ENCODE measurements at regions not wholly inside any gene's neighbourhood (a gene's known extent, or its start where the extent isn't known, plus 50 kb on each side); places are given as distances from the start of the nearest gene placed in this dataset.
"Not testable (repeated sequence)": the region's sequence is repeated elsewhere in the genome, so short reads cannot be mapped to it uniquely, and the experiment has no call there.

DNA sequence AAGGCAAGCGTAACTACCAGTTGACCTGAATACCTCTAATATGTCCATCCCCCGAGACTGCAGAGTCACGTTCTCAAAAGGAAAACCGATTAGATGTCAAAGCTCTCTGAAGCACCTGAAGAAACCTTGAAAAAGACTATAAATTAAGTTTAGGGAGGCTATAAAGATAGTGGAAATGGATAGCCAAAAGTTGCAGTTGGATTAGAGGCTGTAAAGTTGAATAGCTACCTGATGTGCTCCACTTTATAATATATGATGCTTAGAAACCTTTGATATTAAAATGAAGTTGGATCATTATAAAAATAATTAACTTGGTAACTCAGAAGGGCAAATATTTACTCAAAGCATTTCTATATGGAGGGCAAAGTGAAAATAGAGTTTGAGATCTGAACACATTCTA, 506.6 kb upstream of the AGA start:
- no peak for DNase-seq (ENCODE audit: low read depth)

DNA sequence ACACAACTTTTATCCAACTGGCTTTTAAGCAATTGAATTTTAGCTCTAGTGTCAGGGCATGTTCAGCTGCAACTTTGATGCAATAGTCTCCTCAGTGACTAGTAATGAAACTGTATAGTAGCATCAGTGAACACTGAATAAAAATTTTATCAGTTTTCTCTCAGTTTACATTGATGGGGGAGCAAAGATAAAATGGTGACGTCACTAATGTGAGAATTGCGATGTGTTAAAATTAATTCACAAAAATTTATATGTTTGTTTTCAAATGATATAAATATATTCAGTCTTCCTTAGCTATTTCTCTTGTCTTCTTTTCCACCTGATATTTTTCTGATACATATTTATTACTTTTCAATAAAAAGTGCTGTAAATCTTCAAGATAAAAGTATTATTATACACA, 508.8 kb upstream of the AGA start:
- no peak for DNase-seq (ENCODE audit: low read depth)

DNA sequence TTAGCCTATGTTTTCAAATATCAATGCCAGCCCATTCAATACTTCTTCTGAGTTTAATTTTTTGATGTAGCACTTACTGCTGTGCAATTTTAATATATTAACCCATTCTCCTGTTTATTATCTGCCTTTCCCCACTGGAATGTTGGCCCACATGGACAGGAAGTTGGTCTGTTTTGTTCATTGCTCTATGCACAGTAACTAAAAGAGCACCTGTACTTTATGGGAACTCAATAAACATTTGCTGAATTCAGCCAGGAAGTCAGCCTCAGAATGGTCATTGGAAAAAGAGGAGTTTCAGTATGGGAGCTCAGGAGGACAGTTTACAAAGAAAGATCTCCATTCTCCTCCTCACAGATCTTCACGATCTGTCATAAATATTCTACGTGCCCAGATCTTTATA, 510.5 kb upstream of the AGA start:
- DNase-seq (ENCODE audit: low read depth), result no peak

DNA sequence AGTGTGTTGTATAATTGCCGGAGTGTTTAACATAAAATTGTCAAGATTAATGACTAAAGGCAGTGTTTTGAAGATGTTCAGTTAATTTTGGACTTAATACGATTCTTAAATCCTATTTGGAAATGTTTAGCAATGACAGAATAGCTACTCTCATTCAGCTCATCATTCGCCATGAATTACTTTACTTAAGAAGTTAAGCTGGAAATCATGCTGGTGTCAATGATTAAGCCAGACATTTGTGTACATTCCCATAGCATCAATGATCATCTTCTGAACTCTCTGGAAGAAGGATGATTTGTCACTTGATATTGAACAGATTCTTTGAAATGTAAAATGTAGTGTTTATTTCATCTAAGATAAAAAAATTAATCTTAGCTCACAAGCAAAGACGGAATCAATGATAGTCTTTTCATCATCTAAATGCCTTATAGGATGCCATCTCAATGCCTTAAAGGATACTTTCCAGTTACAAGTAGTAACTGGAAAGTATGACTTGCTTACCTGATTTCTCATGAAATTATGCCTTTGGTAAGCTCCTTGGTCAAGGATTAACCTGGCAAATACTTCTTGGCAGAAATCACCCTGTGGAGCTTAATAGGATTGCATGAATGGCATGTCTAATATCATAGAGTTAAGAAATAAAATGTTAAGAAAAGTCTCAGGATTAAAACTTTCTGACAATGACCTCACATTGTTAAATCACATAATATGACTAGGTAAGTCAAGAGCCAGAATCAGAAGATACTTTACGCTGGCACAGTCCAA, 515.5 kb upstream of the AGA start:
- no peak for DNase-seq (ENCODE audit: low read depth)

DNA sequence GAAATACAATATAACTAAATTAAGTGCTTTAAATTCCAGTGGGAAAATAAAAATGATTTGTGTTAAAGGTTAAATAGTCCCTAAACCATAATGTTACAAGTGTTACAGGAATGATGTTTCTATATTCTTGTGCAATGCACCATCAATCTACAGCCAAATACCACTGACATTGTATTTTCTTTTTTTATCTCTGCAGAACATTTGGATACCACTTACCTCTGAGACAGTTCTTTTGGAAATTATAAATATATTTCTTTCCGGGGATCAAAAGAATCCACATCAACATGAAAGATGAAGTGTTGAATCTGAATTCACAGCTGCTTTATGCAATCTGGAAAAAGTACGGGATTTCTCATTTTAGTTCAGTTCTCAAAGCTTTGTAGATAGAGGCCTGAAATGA, 518.3 kb upstream of the AGA start:
- DNase-seq (ENCODE audit: low read depth), result no peak

DNA sequence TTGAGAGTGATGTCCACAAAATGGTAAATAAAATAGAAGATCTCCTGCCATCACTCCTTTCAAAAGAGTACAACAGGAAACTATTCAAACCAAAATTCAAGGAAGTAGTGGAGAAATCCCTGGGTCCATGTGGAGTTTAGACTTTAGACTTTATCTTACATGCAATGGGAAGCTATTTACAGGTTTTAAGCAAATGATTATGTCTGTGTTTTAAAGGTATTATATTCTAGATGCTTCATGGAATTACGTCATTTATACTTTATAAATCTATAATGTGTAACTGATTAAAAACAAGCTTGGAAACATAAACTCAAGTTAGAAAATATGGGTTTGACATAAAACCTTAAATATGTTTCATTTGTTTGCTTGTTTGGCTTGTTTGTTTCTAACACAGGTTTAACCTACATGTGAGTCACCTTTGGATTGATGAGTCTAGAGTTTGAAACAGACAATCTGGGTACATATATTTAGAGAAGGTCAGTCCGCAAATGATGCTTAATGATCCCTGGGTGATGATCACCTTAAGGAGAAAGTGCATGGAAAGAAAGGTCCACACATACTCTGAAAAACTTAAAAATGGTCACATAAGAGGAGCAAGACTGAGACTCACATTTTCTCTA, 519.6 kb upstream of the AGA start:
- DNase-seq (ENCODE audit: low read depth), result no peak

DNA sequence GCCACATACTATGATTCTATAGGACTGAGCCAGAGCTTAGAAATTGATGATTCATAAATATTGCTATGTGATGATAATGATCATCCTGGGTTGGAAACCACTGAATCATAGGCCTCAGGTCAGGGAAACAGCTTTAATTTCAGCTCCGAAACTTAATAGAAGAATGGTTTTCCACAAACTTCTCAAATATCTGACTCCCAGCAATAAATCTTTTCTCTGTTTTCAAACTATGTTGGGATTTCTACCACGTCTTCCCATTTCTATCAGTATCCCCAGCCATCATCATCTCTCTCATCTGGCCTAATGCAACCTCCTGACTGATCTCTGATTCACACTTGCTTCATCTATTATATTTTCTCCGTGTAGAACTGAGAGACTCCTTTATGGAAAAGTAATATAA, 521.8 kb upstream of the AGA start:
- DNase-seq (ENCODE audit: low read depth), result no peak

DNA sequence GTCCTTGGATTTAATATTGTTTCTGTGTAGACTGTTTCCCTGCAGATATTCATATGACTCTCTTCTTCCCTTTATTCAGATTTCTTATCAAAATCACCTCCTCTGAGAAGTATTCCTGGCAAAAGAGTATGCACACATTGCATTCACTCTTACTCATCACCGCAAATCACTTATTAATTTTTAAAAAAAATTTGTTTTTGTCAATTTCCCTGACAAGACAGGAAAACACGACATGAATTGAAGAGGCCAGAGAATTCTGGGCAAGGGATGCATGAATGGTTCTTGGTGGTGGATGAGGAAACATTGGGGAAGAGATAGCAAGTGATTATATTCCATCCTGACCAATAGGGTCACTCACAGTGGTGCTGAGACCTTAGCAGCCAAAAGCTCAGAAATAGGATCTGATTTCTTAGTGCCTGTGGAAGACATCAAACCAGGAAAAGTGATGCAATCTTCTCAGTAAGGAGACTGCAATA, 522.5 kb upstream of the AGA start:
- no peak for DNase-seq (ENCODE audit: low read depth)

DNA sequence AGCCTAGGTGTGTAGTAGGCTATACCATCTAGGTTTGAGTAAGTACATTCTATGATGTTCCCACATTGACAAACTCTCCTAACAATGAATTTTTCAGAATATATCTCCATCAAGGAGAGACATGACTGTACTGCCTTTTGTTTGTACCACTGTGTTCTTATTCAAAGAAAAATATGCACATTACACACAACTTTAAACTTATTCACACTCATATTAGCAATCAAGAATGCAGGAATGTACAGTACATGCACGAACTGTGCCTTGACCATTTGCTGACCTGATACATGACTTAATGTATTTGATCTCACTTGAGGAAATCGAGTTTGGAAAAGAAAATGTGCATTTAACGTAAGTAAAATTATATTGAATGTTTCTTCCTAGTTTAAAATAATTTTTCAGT, 525.1 kb upstream of the AGA start:
- no peak for DNase-seq (ENCODE audit: low read depth)

DNA sequence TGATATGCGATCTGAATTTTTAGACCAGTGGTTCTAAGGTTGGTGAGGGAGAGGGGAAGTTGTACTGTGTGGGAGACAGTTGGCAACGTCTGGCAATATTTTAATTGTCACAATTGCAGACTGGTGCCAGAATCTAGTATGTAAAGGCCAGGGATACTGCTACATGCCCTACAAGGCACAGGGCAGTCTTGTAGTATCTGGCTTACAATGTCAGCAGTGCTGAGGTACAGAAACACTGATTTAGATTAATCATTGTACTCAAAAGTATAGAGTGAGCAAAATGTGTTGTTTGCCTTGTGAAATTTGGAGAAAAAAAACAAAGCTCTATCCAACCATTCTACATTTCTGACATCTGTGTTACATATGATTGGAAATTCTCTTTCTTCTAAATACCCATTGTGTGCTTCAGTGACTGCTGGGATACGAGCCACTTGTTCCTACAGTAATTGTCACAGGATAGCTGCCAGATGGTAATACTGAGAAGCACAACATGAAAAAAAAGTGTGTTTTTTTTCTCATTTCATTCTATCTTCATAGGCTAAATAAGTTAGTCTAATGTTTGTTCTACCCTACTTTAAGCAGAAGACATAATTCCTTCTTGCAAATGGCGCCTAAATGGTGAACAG, 526.7 kb upstream of the AGA start:
- DNase-seq (ENCODE audit: low read depth), result no peak

DNA sequence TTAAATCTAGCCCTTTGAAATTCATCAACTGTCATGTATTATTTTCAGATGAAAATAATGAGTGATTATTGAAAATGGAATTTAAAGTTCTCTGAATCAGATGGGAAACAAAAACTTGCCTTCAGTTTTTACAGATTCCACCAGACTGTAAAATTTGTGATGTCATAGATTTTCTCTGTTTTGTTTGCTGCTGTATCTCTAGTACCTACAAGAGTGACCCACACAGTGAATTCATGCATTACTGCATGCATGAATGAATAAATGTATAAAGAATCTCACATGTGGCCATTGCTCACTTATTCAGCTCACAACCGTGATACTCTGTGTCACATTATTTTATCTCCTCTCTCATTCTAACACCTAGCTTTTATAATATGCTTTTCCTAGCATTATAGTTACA, 532.2 kb upstream of the AGA start:
- DNase-seq (ENCODE audit: low read depth), result no peak

DNA sequence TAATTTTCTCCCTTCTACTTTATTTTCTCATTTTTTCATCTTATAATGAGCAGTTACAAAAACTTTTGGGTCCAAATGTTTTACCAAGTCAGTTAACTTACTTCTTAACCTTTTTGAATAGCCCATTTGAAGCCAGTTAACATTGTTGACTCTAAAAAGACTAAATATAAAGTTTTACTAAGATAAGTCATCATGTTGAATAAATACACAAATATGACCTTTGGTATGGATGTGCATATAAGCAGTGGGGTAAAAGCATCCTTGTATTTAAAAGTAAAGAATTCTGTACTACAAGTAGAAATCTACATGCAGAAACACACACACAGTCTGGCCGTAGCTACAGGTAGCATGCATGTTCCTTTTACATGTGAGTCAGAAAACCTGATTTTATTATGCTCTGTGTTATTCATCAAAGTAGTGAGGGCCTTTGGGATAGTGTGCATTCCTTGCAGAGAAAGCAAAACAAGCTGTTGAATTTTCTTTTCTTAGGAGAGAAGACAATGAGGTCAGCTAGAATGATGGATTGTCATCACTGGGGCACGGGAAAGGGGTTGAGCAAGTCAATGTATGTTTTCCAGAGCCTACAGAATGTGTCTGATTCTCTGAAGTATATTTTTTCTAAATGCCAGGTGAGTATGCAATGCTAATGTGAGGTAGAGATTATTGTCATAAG, 533.2 kb upstream of the AGA start:
- no peak for DNase-seq (ENCODE audit: low read depth)

DNA sequence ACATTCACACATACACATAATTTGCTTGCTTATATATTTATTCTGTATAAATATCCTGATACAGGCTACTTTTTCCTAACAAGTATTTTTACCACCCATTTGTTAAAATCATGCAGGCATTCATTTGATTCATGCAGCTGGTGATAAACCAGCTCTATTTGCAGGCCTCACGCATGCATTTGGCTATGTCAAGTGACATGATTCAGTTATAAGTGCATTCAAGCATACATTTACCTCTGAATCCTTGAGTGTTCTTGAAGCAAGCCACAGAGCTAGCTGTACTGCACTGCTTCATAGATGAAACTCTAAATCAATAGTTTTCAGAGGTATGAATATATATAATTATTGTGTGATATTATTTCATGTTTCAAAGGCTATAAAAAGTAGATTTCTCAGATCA, 544.0 kb upstream of the AGA start:
- DNase-seq (ENCODE audit: low read depth), result no peak

DNA sequence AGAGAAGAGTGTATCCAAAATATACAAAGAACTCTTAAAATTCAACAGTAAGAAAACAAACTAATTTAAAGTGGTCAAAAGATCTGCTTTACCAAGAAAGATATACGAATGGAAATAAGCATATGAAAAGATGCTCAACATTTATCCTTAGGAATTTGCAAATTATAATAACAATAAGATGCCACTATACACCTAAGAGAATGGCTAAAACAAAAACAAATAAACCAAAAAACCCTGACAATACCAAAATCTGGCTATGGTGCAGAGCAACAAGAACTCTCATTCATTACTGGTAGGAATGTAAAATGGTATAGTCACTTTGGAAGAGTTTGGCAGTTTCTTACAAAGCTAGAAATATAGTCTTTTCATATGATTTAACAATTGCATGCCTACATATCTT, 545.7 kb upstream of the AGA start:
- no peak for DNase-seq (ENCODE audit: low read depth)

DNA sequence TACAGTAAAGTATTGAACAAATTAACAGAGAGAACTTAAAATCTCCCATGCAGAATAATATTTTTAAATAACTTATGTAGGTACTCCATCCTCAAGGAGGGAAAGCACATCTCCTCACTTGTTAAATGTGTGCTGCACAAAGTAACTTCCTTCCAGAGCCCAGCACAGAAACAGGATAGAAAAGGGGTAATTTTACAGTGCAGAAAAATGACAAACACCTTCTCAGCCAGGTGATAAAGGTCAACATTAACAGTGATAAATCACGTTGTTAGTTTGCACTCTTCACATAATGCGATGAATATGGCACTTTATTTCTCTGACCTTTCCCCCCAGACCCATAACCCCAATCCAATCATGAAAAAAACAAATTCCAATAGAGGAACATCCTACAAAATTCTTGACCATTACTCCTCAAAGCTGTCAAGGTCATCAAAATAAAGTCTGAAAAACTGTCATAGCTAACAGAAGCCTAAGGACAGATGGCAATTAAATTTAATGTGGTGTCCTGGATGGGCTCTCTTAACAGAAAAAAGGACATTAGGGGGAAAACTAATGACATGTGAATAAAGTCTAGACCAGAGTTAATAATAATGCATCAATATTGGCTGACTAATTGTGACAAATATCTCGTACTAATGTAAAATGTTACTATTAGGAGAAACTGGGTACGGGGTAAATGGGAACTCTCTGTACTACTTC, 547.4 kb upstream of the AGA start:
- DNase-seq (ENCODE audit: low read depth), result no peak

DNA sequence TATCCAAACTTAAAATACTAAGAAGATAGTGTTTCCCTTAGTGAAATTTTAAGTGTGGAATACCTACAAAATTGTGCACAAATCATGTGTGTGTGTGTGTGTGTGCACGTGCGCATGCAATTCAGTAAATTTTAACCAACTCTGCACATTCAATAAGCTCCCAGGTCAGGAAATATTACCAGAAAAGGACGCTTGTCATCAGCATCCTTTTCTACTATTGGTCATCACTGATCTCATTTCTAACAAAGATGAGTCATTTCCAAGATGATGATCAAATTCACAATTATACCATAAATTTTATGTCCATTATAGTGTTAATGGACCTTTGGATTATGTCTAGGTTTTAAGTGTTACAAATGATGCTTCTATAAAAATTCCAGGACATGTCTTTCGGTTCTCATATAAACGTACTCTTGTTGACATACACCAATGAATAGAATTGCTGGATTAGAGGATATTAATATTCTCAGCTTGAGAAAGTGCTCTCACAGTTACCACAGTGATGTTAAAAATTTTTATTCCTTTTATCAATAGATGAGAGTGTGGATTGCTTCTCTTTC, 560.9 kb upstream of the AGA start:
- DNase-seq (ENCODE audit: low read depth), result no peak

DNA sequence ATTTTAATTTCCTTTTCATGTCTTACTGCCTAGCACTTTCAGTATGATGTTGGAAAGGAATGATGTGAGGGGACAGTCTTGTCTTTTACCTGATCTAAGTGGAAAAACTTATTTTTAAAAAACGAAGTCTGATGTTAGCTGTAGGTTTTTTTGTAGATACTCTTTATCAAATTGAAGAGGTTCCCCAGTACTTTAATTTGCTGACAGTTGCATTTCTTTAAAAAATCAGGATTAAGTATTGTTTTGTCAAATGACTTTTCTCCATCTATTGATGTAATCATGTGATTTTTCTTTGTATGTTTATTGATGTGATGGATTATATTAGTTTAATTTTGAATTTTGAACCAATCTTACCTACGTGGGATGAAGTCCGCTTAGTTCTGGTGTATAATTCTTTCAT, 568.4 kb upstream of the AGA start:
- no peak for DNase-seq (ENCODE audit: low read depth)

DNA sequence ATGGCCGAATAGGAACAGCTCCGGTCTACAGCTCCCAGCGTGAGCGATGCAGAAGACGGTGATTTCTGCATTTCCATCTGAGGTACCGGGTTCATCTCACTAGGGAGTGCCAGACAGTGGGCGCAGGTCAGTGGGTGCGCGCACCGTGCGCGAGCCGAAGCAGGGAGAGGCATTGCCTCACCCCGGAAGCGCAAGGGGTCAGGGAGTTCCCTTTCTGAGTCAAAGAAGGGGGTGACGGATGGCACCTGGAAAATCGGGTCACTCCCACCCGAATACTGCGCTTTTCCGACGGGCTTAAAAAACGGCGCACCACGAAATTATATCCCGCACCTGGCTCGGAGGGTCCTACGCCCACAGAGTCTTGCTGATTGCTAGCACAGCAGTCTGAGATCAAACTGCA, 572.8 kb upstream of the AGA start:
- not testable (repeated sequence) for DNase-seq (ENCODE audit: low read depth)

DNA sequence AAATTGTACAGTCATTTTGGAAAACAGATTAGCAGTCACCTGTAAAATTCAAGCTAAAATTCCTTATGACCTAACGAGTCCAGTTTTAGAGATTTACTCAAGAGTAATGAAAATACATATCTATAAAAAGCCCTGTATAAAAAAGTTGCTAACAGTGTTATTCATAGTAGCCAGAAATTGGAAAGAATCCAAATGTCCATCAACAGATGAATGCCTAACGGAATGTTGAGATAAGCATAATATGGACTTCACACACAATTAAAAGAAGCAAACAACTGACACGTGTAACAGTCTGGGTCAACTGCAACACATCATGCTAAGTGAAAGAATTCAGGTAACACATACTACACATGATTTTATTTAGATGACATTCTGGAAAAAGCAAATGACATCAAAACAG, 584.8 kb upstream of the AGA start:
- no peak for DNase-seq (ENCODE audit: low read depth)

DNA sequence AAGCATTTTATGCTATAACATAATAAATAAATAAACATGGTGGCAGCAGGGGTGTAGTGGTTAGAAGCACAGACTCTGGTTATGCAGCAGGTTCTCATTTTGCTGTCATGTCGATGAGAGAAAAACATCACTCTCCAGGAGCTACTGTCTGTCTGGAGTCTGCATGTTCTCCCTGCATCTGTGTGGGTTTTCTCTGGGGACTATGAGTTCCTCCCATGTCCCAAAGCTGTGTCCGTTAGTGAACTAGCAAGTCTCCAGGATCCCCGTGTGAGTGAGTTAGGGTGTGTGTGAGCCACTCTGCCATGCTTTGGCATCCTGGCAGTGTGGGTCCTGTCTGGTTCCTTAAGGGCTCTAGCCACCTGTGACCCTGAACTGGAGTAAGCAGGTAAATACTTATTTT, 585.6 kb upstream of the AGA start:
- DNase-seq (ENCODE audit: low read depth), result no peak

DNA sequence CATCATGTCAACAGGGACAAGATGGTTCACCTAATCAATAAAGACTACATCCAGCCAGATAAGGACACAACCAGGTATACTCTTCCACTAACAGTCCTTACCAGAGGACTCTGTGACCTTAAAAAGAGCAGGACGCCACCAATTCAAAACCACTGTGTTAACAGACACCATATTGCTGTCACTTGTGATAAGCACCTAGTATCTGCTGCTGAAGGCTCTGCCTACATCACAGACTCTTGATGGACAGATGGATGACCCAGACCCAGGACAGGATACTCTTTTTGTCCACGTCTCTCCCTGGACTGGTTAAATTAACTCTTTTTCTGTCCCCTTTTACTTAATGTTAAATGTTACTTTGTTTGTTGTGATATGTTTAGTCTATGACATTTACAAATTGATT, 586.2 kb upstream of the AGA start:
- DNase-seq (ENCODE audit: low read depth), result no peak
